ENCODE measurements at regions not wholly inside any gene's neighbourhood (a gene's known extent, or its start where the extent isn't known, plus 50 kb on each side); places are given as distances from the start of the nearest gene placed in this dataset.

DNA sequence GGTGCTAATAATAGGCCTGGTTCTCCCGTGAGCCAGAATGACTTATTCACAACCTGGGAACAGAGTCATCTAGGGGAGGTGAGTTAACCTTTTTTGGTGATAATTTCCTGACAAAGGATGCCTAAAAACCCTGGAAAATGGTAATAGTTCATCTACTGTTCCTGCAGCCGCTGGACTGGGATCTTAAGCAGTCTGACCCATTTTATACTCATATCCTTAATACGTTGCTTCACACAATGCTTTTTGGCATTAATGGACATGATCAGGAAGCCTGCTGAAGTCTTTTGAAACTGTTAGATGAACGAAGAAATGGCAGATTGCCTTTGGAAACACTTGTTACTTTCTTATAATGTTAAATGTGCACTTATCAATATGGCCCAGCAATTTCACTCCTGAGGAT is 81.9 kb upstream of the BMP2 start:
- Histone ChIP-seq H3K4ac (ENCODE audit: low read depth, low read length) (no peak overlapping the region), H3K27ac (ENCODE audit: insufficient read length, low read depth, low read length) (no peak overlapping the region), H3K79me2 (ENCODE audit: insufficient read depth, low read length) (no peaks in the 10 kb centered on the region), H3K4me1 (ENCODE audit: insufficient read depth, low read length) (no peaks in the 10 kb centered on the region), H3K18ac (ENCODE audit: insufficient read length, low read depth, low read length) (no peak overlapping the region), H3K23me2 (ENCODE audit: insufficient read length, low read depth, low read length, poor library complexity, severe bottlenecking) (no peaks in the 10 kb centered on the region), H4K5ac (ENCODE audit: insufficient read length, low read depth, low read length) (no peak overlapping the region), H2BK120ac (ENCODE audit: low read depth, low read length, poor library complexity, severe bottlenecking) (no peak overlapping the region), H3K9me3 (ENCODE audit: control insufficient read depth, low read depth, low read length) (no peaks in the 10 kb centered on the region), H2BK5ac (ENCODE audit: insufficient read length, low read length) (no peak overlapping the region), H3K9ac (ENCODE audit: extremely low read depth, insufficient read length, low read length) (no peak overlapping the region), H4K8ac (replicated peaks; ENCODE audit: insufficient read length, low read depth, low read length) (no peak overlapping the region), H4K20me1 (ENCODE audit: control insufficient read depth, insufficient read depth, insufficient read length) (no peaks in the 10 kb centered on the region), H4K91ac (ENCODE audit: insufficient read length, low read depth, low read length) (no peak overlapping the region), H3K79me1 (ENCODE audit: insufficient read depth, low read depth, low read length, poor library complexity, severe bottlenecking) (no peaks in the 10 kb centered on the region), H3T11ph (ENCODE audit: low read length) (no peak overlapping the region), H3K23ac (ENCODE audit: insufficient read length, low read depth, low read length) (no peak overlapping the region), H2BK12ac (ENCODE audit: insufficient read length, low read depth, low read length) (no peak overlapping the region), H2BK20ac (ENCODE audit: low read depth, low read length, poor library complexity, severe bottlenecking) (no peak overlapping the region), H2AK5ac (ENCODE audit: insufficient read length, low read length) (no peak overlapping the region), H2AFZ (ENCODE audit: low read length) (no peak overlapping the region), H3K56ac (ENCODE audit: insufficient read length, low read depth, low read length) (no peak overlapping the region), H2BK15ac (ENCODE audit: low read depth, low read length) (no peak overlapping the region), H3K14ac (ENCODE audit: insufficient read depth, low read length) (no peak overlapping the region), H3K4me2 (ENCODE audit: insufficient read depth, insufficient read length, low read length) (no peak overlapping the region), H3K27me3 (ENCODE audit: insufficient read depth, low read length) (no peaks in the 10 kb centered on the region)
- no peak for DNase-seq
- H3K4me3 Mint-ChIP-seq = no peak overlapping the region
- WGBS (ENCODE audit: extremely low coverage, insufficient read length, low lambda C conversion rate) = no CpG with 5 or more reads among the region's 4 CpGs
- no peak overlapping the region for H3K27ac Mint-ChIP-seq
- H3K36me3 Mint-ChIP-seq (ENCODE audit: insufficient read depth in 1 of 3, low read depth in 3 of 3) = no peaks in the 10 kb centered on the region
- TF ChIP-seq, protein P1, sequence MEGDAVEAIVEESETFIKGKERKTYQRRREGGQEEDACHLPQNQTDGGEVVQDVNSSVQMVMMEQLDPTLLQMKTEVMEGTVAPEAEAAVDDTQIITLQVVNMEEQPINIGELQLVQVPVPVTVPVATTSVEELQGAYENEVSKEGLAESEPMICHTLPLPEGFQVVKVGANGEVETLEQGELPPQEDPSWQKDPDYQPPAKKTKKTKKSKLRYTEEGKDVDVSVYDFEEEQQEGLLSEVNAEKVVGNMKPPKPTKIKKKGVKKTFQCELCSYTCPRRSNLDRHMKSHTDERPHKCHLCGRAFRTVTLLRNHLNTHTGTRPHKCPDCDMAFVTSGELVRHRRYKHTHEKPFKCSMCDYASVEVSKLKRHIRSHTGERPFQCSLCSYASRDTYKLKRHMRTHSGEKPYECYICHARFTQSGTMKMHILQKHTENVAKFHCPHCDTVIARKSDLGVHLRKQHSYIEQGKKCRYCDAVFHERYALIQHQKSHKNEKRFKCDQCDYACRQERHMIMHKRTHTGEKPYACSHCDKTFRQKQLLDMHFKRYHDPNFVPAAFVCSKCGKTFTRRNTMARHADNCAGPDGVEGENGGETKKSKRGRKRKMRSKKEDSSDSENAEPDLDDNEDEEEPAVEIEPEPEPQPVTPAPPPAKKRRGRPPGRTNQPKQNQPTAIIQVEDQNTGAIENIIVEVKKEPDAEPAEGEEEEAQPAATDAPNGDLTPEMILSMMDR (conservative IDR thresholded peaks at IDR 0.05) = no peak
- H3K4me1 Mint-ChIP-seq = peaks cover 0 to 7% of the 10 kb centered on the region in 2 experiments; a peak in 1 of 4 replicates
- H3K27me3 Mint-ChIP-seq (ENCODE audit: low read depth) = no peaks in the 10 kb centered on the region
- no peaks in the 10 kb centered on the region for H3K9me3 Mint-ChIP-seq

Measured in H9 (cell line).